ENCODE measurements at regions not wholly inside any gene's neighbourhood (a gene's known extent, or its start where the extent isn't known, plus 50 kb on each side); places are given as distances from the start of the nearest gene placed in this dataset.

DNA sequence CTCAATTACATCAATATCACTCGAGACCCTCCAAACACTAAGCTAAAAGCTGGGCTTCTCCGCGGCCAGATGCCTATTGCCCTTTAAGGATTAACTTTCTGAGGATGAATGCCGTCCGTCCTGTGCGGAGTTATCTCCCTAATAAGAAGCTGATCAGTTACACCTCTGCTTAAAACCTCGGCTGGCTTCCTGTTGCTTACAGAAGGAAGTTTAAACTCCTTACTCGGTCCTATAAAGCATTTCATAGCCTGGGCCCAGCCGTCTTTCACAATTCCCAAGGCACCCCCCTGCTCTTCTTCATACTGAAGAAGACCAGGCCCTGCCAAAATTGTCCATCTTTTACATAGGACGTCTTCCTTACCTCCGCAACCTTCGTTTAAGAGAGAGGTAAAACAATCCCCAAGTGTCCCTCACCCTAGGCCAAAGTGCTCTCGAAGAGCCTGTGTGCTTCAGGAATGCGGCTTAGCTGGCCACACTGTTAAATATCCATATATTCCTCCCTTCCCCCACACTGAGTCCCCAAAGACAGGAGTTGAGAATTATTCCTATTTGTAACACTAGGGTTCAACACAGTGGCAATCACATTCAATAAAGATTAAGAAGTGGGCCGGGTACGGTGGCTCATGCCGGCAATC lies 112.6 kb upstream of the IRX5 start:
- Histone ChIP-seq H3K4me1 (no peaks in the 10 kb centered on the region), H3K36me3 (no peaks in the 10 kb centered on the region), H3K27ac (peak overlapping the region; percentile 7), H3K27me3 (ENCODE audit: low read depth) (no peaks in the 10 kb centered on the region), H3K4me3 (peak overlapping the region; percentile 12), H3K9me3 (no peaks in the 10 kb centered on the region)
- intact Hi-C loops (cut with DNase I): no loop called here
- DNase-seq (no peak), ATAC-seq (peak; percentile 77 to 84)
- TF ChIP-seq CTCF (IDR thresholded peaks at IDR 0.05): no peak

DNA sequence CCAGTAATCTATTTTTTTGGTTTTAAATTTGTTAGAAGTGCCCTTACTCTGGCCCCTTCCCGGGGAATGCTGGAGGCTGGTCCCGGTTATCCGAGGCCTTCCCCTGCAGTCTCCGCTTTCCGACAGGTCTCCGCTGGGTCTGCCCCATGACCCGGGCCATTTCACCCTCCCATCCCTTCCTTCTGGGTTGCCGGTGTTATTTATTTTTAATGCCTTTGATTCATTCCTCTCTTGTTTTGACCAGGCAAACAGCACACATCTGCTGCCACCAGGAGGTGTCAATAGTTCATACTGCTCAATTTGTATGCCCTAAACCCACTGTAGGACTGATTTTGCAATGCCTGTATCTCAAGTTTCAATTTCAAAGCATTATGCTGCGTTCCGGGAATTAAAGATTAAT lies 113.2 kb upstream of the IRX5 start:
- H3K4me3 ChIP-seq: peak overlapping the region; percentile 12
- DNase-seq: no peak
- H3K4me1 ChIP-seq: no peaks in the 10 kb centered on the region
- H3K27ac ChIP-seq: no peak overlapping the region
- peak; percentile 36 for TF ChIP-seq CTCF (IDR thresholded peaks at IDR 0.05)
- H3K27me3 ChIP-seq (ENCODE audit: low read depth): no peaks in the 10 kb centered on the region
- intact Hi-C loops (cut with DNase I): no loop called here
- ATAC-seq: peak; percentile 80 to 92
- no peaks in the 10 kb centered on the region for H3K9me3 ChIP-seq
- no peaks in the 10 kb centered on the region for H3K36me3 ChIP-seq

GRCh38 chr16:54816471-54816870 lies 114.2 kb upstream of the IRX5 start:
- no peak for DNase-seq

DNA sequence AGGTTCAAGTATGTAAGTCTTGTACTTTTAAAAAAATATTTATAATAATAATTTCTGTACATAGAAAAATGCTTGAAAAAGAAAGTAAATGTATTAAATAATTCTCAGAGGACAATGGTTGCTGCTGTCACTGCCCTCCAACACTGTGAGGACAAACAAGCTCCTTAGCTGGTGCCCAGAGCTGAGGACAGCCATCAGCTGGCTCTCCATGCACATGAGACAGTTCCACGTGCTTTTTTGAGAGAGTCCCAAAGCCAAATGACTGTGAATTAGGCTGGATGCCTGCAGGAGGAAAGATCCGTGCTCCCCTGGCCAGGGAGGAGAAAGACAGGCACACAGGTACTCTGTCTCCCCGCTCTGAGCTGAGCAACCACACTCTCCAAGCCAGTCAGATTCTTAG lies 115.5 kb upstream of the IRX5 start:
- Histone ChIP-seq H3K36me3 (no peaks in the 10 kb centered on the region), H3K9me3 (no peaks in the 10 kb centered on the region), H3K4me3 (no peak overlapping the region), H3K4me1 (no peaks in the 10 kb centered on the region), H3K27ac (no peak overlapping the region), H3K27me3 (ENCODE audit: low read depth) (no peaks in the 10 kb centered on the region)
- ATAC-seq (no peak), DNase-seq (no peak)
- TF ChIP-seq CTCF (IDR thresholded peaks at IDR 0.05): no peak
- intact Hi-C loops (cut with DNase I): no loop called here

More at GRCh38 chr16:54816471-54816870, 114.2 kb upstream of the IRX5 start:
- H3K4me1 ChIP-seq: no peaks in the 10 kb centered on the region
- no peak overlapping the region for H3K4me3 ChIP-seq
- no peak for TF ChIP-seq CTCF (IDR thresholded peaks at IDR 0.05)
- intact Hi-C loops (cut with DNase I): no loop called here
- no peak for ATAC-seq
- H3K27me3 ChIP-seq (ENCODE audit: low read depth): no peaks in the 10 kb centered on the region
- H3K27ac ChIP-seq: no peak overlapping the region
- H3K36me3 ChIP-seq: no peaks in the 10 kb centered on the region
- no peaks in the 10 kb centered on the region for H3K9me3 ChIP-seq

- DNase-seq (no peak), ATAC-seq (no peak)
- intact Hi-C loops (cut with DNase I): no loop called here
- H3K4me1 ChIP-seq: no peaks in the 10 kb centered on the region
- TF ChIP-seq CTCF (IDR thresholded peaks at IDR 0.05): no peak
- no peaks in the 10 kb centered on the region for H3K9me3 ChIP-seq
- no peaks in the 10 kb centered on the region for H3K27me3 ChIP-seq (ENCODE audit: low read depth)
- no peaks in the 10 kb centered on the region for H3K36me3 ChIP-seq
- H3K4me3 ChIP-seq: no peak overlapping the region
- no peak overlapping the region for H3K27ac ChIP-seq
Observed at GRCh38 chr16:54813778-54814177, 116.9 kb upstream of the IRX5 start.

All from lower lobe of right lung (tissue), 2 donors.